Erythroblast (primary cell): ENCODE measurements at regions not wholly inside any gene's neighbourhood (a gene's known extent, or its start where the extent isn't known, plus 50 kb on each side); places are given as distances from the start of the nearest gene placed in this dataset.

ENCODE experiments used
- DNase-seq, 2 experiments: peaks; one replicate each; lab custom pipeline; 2025; lab: John Stamatoyannopoulos, UW
- GATA1 ChIP-seq: IDR thresholded peaks from 2 replicates; pipeline ENCODE4 v1.6.1; 2011; ENCODE audit warnings: low read depth, mild to moderate bottlenecking, control low read depth, low read length, moderate library complexity
- POLR2A ChIP-seq: IDR thresholded peaks from 2 replicates; pipeline ENCODE4 v1.6.1; 2011; ENCODE audit warnings: mild to moderate bottlenecking, low read length

DNA sequence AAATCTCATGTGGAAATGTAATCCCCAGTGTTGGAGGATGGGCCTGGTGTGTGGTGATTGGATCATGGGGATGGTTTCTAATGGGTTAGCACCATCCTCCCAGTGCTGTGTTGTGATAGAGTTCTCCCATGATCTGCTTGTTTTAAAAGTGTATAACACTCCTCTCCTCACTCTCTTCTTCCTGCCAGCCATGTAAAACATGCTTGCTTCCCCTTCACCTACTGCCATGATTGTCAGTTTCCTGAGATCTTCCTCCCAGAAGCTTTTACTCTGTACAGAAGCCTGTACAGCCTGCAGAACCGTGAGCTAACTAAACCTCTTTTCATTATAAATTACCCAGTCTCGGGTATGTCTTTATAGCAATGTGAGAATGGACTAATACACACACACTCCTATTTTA, 499.1 kb downstream of the RASEF start:
- DNase-seq, result no peak
- TF ChIP-seq POLR2A (no peak), GATA1 (no peak)

DNA sequence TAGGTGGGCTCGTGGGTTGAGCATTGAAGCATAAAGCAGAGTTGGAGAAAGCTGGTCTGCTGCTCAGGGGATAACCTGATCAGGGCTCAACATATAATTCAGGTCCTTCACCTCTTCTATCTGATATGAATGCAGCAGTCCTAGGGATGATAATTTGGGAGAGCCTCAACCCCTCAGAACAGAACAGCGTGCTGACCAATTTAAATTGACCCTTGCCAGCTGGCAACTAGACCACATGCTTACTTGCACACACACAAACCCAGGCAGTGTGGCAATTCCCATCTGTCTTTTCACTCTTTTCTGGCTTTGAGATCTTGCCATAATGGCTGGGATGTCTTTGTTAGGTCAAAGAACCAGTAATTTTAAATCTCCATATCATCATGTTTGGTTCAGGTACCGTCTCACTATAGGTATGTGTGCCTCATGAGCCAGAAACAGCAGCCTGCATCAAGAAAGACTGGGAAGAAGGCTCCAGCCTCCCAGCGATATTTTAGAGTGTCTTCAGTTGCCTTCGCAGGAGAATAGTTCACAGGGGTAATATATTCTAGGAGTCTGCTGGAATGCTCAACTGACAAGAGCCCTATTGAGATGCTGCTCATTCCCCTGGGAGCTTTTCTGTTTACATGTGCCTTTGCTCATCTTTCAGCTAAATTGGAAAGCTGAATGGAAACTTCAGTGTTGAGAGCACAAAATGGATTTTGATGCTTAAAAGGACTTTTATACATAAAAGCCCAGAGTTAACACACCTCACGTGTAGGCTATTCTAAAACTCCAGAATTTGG, 497.6 kb downstream of the RASEF start:
- TF ChIP-seq POLR2A (no peak), GATA1 (no peak)
- no peak for DNase-seq

DNA sequence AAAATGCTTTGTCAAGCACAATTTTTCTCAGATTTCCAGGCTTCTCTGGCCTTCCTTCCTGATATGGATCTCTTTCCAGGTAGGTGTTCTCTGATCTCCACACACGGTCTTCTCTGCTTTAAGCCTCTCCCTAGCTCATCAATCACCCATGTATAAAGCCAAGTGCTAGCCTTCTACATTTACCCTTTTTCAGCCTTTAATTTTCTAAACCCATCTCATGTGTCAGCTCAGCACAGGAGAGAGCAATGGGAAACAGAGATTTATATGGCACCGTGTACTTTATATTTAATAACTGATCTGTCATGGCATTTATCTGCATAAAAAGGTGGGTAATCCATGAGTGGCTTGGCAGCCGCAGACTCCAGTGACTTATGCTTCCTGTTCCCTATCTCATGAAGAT, 495.0 kb downstream of the RASEF start:
- TF ChIP-seq GATA1 (no peak), POLR2A (no peak)

DNA sequence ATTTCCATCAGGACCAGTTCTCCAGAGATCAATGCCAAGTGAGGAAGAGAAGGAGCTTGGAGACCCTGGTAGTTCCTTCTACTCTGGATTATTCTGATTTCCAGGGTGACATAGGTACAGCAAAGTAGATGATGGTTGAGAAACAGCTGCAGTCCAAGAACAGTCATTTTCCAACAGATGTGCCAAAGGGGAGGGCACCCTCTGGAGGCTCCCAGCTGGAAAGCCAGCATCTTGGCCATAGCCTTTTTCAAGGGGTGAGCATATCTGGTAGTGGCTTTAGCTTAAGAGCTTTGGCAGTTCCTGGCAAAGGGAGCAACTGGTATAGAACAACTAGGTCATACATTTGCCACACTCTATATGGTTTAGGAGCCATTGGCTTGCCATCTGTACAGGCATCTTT, 492.7 kb downstream of the RASEF start:
- TF ChIP-seq GATA1, result no peak
- TF ChIP-seq POLR2A, result no peak
- DNase-seq, result no peak

More for the DNA sequence above, 495.0 kb downstream of the RASEF start:
- no peak for DNase-seq

DNA sequence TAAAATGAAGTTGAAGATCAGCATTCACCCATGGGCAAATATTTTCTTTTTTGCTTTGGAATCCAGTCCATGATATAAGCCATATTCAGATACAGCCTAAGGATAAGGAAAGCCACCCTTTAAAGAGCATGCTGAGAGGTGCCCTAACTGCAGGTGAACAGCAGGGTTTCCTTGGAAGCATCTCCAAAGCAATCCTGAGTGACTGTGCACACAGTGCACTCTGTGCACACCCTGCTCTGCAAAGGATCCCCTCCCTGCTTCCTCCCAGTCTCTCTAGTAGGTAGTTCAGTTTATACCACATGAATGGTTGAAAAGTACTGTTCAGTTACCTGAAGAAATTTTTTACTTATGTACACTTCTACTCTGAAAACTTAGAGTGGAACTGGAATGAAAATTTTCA, 491.4 kb downstream of the RASEF start:
- TF ChIP-seq GATA1 (no peak), POLR2A (no peak)
- DNase-seq, result no peak

DNA sequence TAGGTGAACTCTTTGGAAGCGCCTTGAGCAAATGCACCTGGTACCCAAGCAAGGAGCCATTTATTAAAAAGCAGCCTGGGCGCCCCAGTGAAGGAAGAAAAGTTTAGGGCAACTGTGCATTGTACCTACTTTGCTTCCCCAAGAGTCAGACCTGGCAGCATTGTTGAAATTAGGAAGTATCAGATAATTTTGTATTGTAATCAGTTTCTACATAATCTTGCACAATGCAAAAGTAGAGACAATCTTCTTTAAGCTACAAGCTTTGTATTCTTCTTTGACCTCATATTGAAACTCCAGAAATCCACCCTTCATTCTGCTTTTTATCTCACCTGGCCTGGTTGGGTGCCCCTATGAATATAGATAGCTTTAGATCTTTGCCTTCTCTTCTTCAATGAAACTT, 490.8 kb downstream of the RASEF start:
- TF ChIP-seq GATA1, result no peak
- TF ChIP-seq POLR2A, result no peak
- DNase-seq, result no peak

DNA sequence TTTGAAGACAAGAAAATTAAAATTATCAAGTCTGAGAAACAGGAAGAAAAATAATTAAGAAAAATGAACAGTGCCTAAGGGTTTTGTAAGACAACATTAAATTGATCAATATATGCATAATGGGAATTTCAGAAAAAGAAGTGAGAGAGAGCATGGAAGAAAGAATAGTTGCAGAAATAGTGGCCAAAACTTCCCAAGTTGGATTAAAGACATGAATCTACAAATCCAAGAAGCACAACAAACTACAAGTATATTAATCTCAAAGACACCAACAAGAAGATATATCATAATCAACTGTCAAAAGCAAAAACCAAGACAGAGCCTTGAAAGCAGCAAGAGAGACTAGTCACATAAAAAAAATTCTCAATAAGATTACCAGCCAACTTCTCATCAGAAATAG, 488.0 kb downstream of the RASEF start:
- DNase-seq, result no peak
- TF ChIP-seq POLR2A, result no peak
- no peak for TF ChIP-seq GATA1

DNA sequence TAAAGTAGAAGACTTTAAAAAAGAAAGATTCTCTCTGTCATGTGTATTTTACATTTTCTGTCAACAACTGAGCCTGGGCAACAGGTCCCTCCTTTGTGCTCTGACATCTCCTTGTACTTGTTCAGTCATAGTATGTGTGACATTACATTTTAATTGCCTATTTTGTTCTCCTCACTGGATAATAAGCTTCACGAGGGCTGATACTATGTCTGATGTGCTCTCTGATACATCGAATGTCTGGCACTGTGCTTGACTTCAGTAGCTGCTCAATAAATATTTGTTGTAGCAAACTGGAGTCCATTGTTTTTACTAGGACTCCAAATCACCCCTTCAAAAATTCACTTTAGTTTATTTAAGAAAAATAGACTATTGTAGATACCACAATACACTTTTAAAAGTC, 482.0 kb downstream of the RASEF start:
- no peak for DNase-seq
- no peak for TF ChIP-seq POLR2A
- TF ChIP-seq GATA1, result no peak

DNA sequence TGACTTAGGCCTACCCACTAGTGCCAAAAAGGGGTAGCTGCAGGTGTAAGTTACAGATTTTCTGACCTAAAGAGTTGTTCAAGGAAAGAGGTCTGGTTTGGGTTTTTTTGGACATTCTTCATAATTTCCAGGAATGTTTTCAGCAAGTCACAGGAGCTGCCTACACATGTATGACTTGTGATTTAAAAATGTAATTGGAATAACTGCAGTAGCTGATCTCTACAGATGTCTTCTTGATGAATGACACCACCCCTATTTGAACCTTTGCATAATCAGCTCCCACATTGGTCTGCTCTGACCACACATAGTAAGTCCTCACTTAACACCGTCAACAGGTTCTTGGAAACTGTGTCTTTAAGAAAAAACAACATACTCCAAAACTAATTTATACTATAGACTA, 481.4 kb downstream of the RASEF start:
- no peak for DNase-seq
- TF ChIP-seq GATA1 (no peak), POLR2A (no peak)

DNA sequence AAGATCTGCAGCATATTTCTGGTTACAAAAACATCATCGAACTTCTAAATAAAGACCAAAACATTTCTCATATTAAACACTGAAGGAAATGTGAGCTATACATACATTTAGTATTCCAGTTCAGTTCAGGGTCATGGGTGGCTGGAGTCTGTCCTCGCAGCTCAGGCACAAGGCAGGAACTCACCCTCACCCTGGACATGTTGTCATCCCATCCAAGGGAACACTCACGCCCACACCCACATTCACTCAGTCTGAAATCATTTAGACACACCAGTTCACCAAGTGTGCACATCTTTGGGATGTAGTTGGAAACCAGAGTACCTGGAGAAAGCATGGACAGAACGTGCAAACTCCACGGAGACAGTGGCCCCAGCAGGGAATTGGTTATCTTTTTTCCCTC, 481.0 kb downstream of the RASEF start:
- DNase-seq, result no peak
- TF ChIP-seq GATA1, result no peak
- no peak for TF ChIP-seq POLR2A

DNA sequence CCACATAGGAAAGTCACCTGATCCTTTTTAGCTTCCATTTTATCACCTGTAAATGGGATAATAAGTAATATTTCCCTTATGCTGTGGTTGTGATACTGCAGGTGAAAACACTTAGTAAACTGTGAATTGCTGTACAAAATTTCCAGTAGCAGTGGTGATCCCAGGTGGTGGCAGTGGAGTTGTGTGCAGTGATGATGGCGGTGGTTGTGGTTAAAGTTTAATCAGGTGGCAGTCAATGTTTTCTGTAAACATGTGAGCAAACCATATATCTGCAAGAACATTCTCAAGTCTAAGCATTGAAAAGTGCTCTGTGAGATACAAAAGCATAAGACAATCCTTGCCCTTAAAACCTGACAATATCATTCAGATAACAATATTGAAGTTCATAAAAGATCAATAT, 480.2 kb downstream of the RASEF start:
- DNase-seq, result no peak
- TF ChIP-seq GATA1 (no peak), POLR2A (no peak)

DNA sequence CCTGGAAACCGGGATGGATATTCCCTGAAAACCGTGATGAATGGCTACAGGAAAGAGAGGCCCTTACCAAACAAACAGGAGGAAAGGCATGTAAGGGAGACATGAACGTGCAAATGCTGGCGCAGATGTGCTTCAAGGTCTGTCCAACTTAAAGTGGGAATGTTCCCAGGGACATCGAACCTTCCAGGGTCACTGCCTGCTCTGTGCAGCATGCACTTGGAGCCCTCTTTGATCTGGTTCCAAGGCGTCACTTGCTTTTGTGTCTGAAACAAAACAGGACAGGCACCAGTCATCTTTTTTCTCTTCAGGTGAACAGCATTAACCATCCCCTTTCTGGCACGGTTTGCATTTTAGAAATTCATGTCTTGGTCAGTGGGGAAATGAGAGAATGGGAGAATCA, 479.4 kb downstream of the RASEF start:
- no peak for DNase-seq
- no peak for TF ChIP-seq GATA1

DNA sequence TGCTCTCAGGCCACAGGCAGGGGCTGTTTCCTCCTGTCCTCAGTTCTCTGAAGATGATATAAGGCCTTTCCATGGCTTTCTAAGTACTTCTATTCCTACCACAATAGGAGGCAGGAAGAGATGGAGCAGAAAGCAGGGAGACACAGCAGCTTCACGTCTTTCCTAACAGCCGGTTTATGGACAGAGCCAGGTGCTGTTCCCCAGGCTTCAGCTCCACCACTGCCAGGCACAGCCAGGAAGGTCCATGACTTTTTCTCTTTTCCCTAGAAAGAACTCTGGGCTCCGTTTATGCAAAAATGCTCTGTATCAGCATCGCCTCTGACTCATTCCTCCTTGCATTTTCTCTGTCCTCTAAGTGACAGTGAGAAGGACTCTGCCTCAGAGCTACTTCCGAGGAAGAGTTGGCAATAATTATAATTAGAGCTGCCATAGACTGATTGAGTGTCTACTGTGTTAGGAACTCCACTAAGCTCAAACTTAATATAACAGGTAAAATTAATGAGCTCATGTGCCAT, 478.5 kb downstream of the RASEF start:
- DNase-seq, result no peak
- TF ChIP-seq POLR2A (no peak), GATA1 (no peak)

DNA sequence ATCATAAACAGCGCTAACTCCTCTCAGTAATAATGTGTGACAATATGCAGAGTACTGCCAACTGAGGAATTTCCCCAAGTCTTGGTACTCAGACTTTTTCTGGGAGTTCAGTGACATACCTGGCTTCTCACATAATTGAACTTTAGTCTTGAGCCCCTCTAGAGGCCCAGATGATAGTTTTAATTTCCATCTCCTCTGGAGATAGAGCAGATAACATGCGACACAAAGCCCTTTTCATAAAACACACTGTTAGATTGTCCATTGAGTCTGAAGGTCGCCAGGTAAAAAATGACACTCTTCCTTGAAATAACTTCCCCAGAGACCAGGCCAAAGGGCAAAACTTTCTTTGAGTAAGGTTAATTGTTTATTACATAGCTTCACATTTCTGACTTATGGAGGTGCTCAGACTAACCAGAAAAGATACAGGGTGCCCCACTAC, 476.0 kb downstream of the RASEF start:
- TF ChIP-seq POLR2A, result no peak
- TF ChIP-seq GATA1, result no peak
- DNase-seq, result no peak
